ENCODE measurements at regions not wholly inside any gene's neighbourhood (a gene's known extent, or its start where the extent isn't known, plus 50 kb on each side); places are given as distances from the start of the nearest gene placed in this dataset.

- TF ChIP-seq, protein P1, sequence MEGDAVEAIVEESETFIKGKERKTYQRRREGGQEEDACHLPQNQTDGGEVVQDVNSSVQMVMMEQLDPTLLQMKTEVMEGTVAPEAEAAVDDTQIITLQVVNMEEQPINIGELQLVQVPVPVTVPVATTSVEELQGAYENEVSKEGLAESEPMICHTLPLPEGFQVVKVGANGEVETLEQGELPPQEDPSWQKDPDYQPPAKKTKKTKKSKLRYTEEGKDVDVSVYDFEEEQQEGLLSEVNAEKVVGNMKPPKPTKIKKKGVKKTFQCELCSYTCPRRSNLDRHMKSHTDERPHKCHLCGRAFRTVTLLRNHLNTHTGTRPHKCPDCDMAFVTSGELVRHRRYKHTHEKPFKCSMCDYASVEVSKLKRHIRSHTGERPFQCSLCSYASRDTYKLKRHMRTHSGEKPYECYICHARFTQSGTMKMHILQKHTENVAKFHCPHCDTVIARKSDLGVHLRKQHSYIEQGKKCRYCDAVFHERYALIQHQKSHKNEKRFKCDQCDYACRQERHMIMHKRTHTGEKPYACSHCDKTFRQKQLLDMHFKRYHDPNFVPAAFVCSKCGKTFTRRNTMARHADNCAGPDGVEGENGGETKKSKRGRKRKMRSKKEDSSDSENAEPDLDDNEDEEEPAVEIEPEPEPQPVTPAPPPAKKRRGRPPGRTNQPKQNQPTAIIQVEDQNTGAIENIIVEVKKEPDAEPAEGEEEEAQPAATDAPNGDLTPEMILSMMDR (IDR thresholded peaks at IDR 0.05; ENCODE audit: low read depth, low read length, poor library complexity, severe bottlenecking), result no peak
- no peak for TF ChIP-seq EZH2phosphoT487 (IDR thresholded peaks at IDR 0.05; ENCODE audit: borderline replicate concordance, low read length)
Observed at GRCh38 chr16:59295474-59295873, 561.4 kb upstream of the GOT2 start.

Measured in DOHH2 (cell line).